HepG2 (cell line): ENCODE measurements at regions not wholly inside any gene's neighbourhood (a gene's known extent, or its start where the extent isn't known, plus 50 kb on each side); places are given as distances from the start of the nearest gene placed in this dataset.

ENCODE experiments used
- ARID2 ChIP-seq: sonication (generic); formaldehyde crosslinking; IDR thresholded peaks from 2 replicates; pipeline ENCODE4 v1.8.1; 2022; ENCODE audit warnings: mild to moderate bottlenecking, missing genetic modification reagents, borderline replicate concordance
- ARID5B ChIP-seq: IDR thresholded peaks from 2 replicates; pipeline ENCODE4 v1.4.0; 2020; ENCODE audit warnings: mild to moderate bottlenecking, missing genetic modification reagents
- BORCS8-MEF2B ChIP-seq: sonication (generic); formaldehyde crosslinking; IDR thresholded peaks from 2 replicates; pipeline ENCODE4 v1.8.0; 2022; ENCODE audit warnings: mild to moderate bottlenecking, missing genetic modification reagents
- BRF2 ChIP-seq: sonication (generic); formaldehyde crosslinking; IDR thresholded peaks from 2 replicates; pipeline ENCODE4 v1.8.1; 2022; ENCODE audit warnings: mild to moderate bottlenecking, missing genetic modification reagents
- CHD2 ChIP-seq: IDR thresholded peaks from 2 replicates; pipeline ENCODE4 v1.6.1; 2011; ENCODE audit warnings: low read depth, low read length, improper control_type of control experiment
- FOXA3 ChIP-seq: IDR thresholded peaks from 2 replicates; pipeline ENCODE4 v1.6.1; 2016; ENCODE audit warnings: missing genetic modification reagents, missing compliant biosample characterization
- GATAD2A ChIP-seq: IDR thresholded peaks from 2 replicates; pipeline ENCODE4 v1.6.1; 2016
- GFI1 ChIP-seq: sonication (generic); formaldehyde crosslinking; IDR thresholded peaks from 2 replicates; pipeline ENCODE4 v1.5.0; 2020; ENCODE audit warnings: missing genetic modification reagents, mild to moderate bottlenecking, borderline replicate concordance
- HDAC1 ChIP-seq: sonication (generic); formaldehyde crosslinking; IDR thresholded peaks from 2 replicates; pipeline ENCODE4 v1.5.1; 2020; ENCODE audit warnings: mild to moderate bottlenecking, missing genetic modification reagents
- HNF1B ChIP-seq: sonication (generic); formaldehyde crosslinking; IDR thresholded peaks from 2 replicates; pipeline ENCODE4 v1.5.1; 2020; ENCODE audit warnings: mild to moderate bottlenecking, moderate library complexity, missing genetic modification reagents
- HNRNPL ChIP-seq: fragments of 200-400 bp; formaldehyde crosslinking; IDR thresholded peaks from 2 replicates; pipeline ENCODE4 v1.6.1; 2017; ENCODE audit warnings: mild to moderate bottlenecking, low read depth, low read length
- HOMEZ ChIP-seq: IDR thresholded peaks from 2 replicates; pipeline ENCODE4 v1.6.1; 2016; ENCODE audit warnings: low read depth
- NR2C2 ChIP-seq: sonication (generic); formaldehyde crosslinking; IDR thresholded peaks from 2 replicates; pipeline ENCODE4 v1.4.0; 2020; ENCODE audit warnings: missing genetic modification reagents, mild to moderate bottlenecking, moderate library complexity, borderline replicate concordance
- SALL1 ChIP-seq: sonication (generic); formaldehyde crosslinking; IDR thresholded peaks from 2 replicates; pipeline ENCODE4 v1.8.0; 2022; ENCODE audit warnings: mild to moderate bottlenecking, missing genetic modification reagents
- SAP130 ChIP-seq: IDR thresholded peaks from 2 replicates; pipeline ENCODE4 v1.6.1; 2016; ENCODE audit warnings: low read depth
- SMAD3 ChIP-seq: sonication (generic); formaldehyde crosslinking; IDR thresholded peaks from 2 replicates; pipeline ENCODE4 v1.4.0; 2020; ENCODE audit warnings: missing genetic modification reagents
- ZNF317 ChIP-seq: sonication (generic); formaldehyde crosslinking; IDR thresholded peaks from 2 replicates; pipeline ENCODE4 v1.5.0; 2020; ENCODE audit warnings: mild to moderate bottlenecking, missing genetic modification reagents
- ZNF326 ChIP-seq: sonication (generic); formaldehyde crosslinking; IDR thresholded peaks from 2 replicates; pipeline ENCODE4 v1.4.0; 2020; ENCODE audit warnings: missing genetic modification reagents, borderline replicate concordance
- ZNF331 ChIP-seq: sonication (generic); formaldehyde crosslinking; IDR thresholded peaks from 2 replicates; pipeline ENCODE4 v1.4.0; 2020; ENCODE audit warnings: missing genetic modification reagents
- ZNF614 ChIP-seq: IDR thresholded peaks from 2 replicates; pipeline ENCODE4 v1.6.1; 2018; ENCODE audit warnings: missing biosample characterization, missing genetic modification reagents, inconsistent platforms, borderline replicate concordance
- ZNF619 ChIP-seq: sonication (generic); formaldehyde crosslinking; IDR thresholded peaks from 2 replicates; pipeline ENCODE4 v1.4.0; 2020; ENCODE audit warnings: mild to moderate bottlenecking, missing genetic modification reagents
- ZNF720 ChIP-seq: sonication (generic); formaldehyde crosslinking; IDR thresholded peaks from 2 replicates; pipeline ENCODE4 v1.4.0; 2020; ENCODE audit warnings: missing genetic modification reagents

DNA sequence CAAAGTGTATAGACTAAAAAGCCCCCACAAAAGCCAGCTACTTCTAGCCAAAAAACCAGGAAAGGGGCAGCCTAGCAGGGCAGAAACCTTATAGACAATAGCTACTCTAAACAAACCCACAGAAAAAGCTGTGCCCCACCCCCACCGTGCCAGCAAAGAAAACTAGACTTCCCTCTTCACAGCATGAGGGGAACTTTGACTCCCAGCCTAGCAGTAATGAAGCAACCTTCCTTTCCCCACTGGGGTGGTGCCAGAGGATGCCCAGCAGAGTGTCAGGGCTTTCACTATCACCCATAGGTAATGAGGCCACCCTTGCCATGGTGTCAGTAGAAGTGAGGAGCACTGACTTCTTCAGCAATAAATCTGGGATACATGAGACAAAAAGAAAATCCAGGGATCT, 99.0 kb upstream of the LGSN start (continued):
- peak; percentile 65 for TF ChIP-seq ARID5B (CRISPR knock-in tag)
- TF ChIP-seq GATAD2A (CRISPR knock-in tag) = peak; percentile 83
- TF ChIP-seq ZNF326 (CRISPR knock-in tag) = no peak
- peak; percentile 51; the same call in 1 of the 2 replicates for TF ChIP-seq BRF2
- 0 out of 2 replicates have a peak, but pooled peaks have one; percentile 30 for TF ChIP-seq ZNF317 (CRISPR knock-in tag)
- TF ChIP-seq HDAC1 (CRISPR knock-in tag) = 0 out of 2 replicates have a peak, but pooled peaks have one; percentile 34
- no peak for TF ChIP-seq NR2C2
- 0 out of 2 replicates have a peak, but pooled peaks have one; percentile 41 for TF ChIP-seq BORCS8-MEF2B (CRISPR knock-in tag)
- TF ChIP-seq SALL1 = peak; percentile 68
- TF ChIP-seq CHD2 = peak; percentile 53; the same call in 1 of the 2 replicates
- TF ChIP-seq ZNF619 (CRISPR knock-in tag) = no peak
- peak; percentile 91; the same call in 1 of the 2 replicates for TF ChIP-seq ZNF614 (CRISPR knock-in tag)
- 0 out of 2 replicates have a peak, but pooled peaks have one; percentile 36 for TF ChIP-seq ZNF331 (CRISPR knock-in tag)
- TF ChIP-seq SAP130 (CRISPR knock-in tag) = 0 out of 2 replicates have a peak, but pooled peaks have one; percentile 27
- peak; percentile 55; the same call in 1 of the 2 replicates for TF ChIP-seq HOMEZ
- TF ChIP-seq FOXA3 (CRISPR knock-in tag) = peak; percentile 20; the same call in 1 of the 2 replicates
- TF ChIP-seq ARID2 = peak; percentile 76; the same call in 1 of the 2 replicates
- 0 out of 2 replicates have a peak, but pooled peaks have one; percentile 27 for TF ChIP-seq SMAD3 (CRISPR knock-in tag)
- peak; percentile 23; the same call in 1 of the 2 replicates for TF ChIP-seq GFI1 (CRISPR knock-in tag)
- TF ChIP-seq HNRNPL = 0 out of 2 replicates have a peak, but pooled peaks have one; percentile 52
- 0 out of 2 replicates have a peak, but pooled peaks have one; percentile 15 for TF ChIP-seq HNF1B (CRISPR knock-in tag)
- no peak for TF ChIP-seq ZNF720 (CRISPR knock-in tag)
